Cardiac muscle cell (in vitro differentiated cells and primary cell): ENCODE measurements at regions not wholly inside any gene's neighbourhood (a gene's known extent, or its start where the extent isn't known, plus 50 kb on each side); places are given as distances from the start of the nearest gene placed in this dataset.

Experiments used
- DNase-seq, 2 donors: peaks; one replicate each; pipeline versions ENCODE4 v3.0.0 to v3.0.0-alpha.2; 2010 to 2017; ENCODE audit warnings: low read depth in 1 of 2, low spot score in 1 of 2
- H3K27ac ChIP-seq: fragments of 200-600 bp; sonication (generic); 2 replicates; pipeline ENCODE4 v1.5.1; 2016
- H3K27me3 ChIP-seq: fragments of 200-600 bp; sonication (generic); 2 replicates; pipeline ENCODE4 v1.6.0; 2016; ENCODE audit warnings: control low read depth
- H3K36me3 ChIP-seq: fragments of 200-600 bp; sonication (generic); 2 replicates; pipeline ENCODE4 v1.5.1; 2016; ENCODE audit warnings: control low read depth
- H3K4me1 ChIP-seq: fragments of 200-600 bp; sonication (generic); 2 replicates; pipeline ENCODE4 v1.8.1; 2017; ENCODE audit warnings: low read depth, mild to moderate bottlenecking, mixed run types
- H3K4me3 ChIP-seq: fragments of 200-600 bp; sonication (generic); 2 replicates; pipeline ENCODE4 v1.5.1; 2016; ENCODE audit warnings: mild to moderate bottlenecking
- H3K9me3 ChIP-seq: fragments of 200-600 bp; sonication (generic); 2 replicates; pipeline ENCODE4 v1.5.1; 2017; ENCODE audit warnings: low read depth, mild to moderate bottlenecking, control low read depth
- TF ChIP-seq, protein P1 (sequence below): IDR thresholded peaks from 2 replicates; pipeline ENCODE4 v1.5.1; 2012; ENCODE audit warnings: low read depth, mild to moderate bottlenecking, low read length

DNA sequence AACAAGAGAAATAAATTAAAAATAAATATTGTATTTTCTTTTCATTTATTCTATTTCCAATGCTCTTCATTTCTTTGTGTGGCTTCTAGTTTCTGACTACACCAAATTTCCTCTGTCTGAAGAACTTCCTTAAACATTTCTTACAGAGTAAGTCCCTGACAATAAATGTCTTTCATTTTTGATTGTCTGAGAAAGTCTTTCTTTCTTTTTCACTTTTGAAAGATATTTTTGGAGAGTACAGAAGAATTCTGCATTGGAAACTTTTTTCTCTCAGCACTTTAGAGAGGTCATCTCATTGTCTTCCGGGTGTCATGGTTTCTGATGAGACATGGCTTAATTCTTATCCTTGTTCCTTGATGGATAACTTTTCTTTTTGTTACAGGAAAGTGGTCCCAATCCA lies 119.6 kb downstream of the MOBP start:
- H3K36me3 ChIP-seq = no peaks in the 10 kb centered on the region
- TF ChIP-seq, protein P1, sequence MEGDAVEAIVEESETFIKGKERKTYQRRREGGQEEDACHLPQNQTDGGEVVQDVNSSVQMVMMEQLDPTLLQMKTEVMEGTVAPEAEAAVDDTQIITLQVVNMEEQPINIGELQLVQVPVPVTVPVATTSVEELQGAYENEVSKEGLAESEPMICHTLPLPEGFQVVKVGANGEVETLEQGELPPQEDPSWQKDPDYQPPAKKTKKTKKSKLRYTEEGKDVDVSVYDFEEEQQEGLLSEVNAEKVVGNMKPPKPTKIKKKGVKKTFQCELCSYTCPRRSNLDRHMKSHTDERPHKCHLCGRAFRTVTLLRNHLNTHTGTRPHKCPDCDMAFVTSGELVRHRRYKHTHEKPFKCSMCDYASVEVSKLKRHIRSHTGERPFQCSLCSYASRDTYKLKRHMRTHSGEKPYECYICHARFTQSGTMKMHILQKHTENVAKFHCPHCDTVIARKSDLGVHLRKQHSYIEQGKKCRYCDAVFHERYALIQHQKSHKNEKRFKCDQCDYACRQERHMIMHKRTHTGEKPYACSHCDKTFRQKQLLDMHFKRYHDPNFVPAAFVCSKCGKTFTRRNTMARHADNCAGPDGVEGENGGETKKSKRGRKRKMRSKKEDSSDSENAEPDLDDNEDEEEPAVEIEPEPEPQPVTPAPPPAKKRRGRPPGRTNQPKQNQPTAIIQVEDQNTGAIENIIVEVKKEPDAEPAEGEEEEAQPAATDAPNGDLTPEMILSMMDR = no peak
- H3K27ac ChIP-seq = no peak overlapping the region
- no peak for DNase-seq
- H3K9me3 ChIP-seq = no peaks in the 10 kb centered on the region
- H3K4me1 ChIP-seq = no peaks in the 10 kb centered on the region
- H3K4me3 ChIP-seq = no peak overlapping the region
- no peaks in the 10 kb centered on the region for H3K27me3 ChIP-seq

DNA sequence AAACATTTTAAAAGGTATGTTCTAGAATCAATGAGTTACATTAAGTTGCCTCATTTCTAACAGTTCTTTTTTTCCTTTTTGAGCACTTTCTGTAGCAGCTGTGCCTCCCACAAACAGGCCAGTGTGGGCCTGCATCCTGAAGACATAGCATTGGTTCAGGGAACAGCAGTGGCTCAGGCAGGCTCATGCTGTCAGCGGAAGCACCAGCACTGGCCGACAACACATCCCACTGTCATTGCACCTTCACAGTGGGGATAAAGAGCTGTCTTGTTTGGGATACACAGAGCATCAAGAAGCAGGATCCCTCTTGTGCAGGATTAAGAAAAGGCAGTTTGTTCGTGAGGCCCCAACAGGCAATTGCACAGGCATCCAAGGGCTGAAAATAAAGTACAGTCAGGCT lies 123.3 kb downstream of the MOBP start:
- no peaks in the 10 kb centered on the region for H3K4me1 ChIP-seq
- H3K27ac ChIP-seq = no peak overlapping the region
- no peaks in the 10 kb centered on the region for H3K27me3 ChIP-seq
- no peaks in the 10 kb centered on the region for H3K9me3 ChIP-seq
- no peak for DNase-seq
- TF ChIP-seq, protein P1 = no peak
- no peaks in the 10 kb centered on the region for H3K36me3 ChIP-seq
- H3K4me3 ChIP-seq = no peak overlapping the region

DNA sequence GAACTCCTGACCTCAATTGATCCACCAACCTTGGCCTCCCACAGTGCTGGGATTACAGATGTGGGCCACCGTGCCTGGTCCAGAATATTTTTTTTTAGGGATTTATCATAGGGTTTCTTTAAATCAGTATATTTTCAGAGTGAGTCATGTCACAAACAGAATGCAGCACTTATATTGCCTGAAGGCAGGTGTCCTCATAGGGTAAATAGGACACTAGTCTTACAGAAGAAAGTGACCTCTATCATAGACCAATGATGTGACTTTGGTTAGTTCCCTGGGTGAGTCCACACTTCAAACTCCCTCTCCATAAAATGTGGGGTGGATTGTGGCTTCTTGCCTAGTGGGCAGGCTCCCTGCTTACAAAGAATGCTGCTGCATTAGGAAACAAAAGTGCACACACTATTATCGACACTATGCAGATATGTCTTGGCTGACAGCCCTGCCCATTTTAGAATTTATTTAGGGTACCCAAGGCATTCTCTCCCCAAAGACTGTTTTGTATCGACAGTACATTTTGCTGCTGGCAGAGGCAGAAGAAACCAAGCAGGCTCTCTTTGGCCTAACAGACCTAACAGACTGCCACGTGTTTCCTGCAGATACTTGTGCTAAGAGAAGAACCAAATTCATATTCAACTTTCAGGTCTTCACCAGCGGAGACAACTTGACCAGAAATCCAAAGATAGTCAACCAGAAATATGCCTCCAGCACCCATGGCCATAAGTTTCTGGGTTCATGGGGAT lies 125.0 kb downstream of the MOBP start:
- Histone ChIP-seq H3K36me3 (no peaks in the 10 kb centered on the region), H3K4me1 (no peaks in the 10 kb centered on the region), H3K4me3 (no peak overlapping the region), H3K27me3 (no peaks in the 10 kb centered on the region), H3K9me3 (no peaks in the 10 kb centered on the region), H3K27ac (no peak overlapping the region)
- TF ChIP-seq, protein P1 = no peak
- DNase-seq = no peak

DNA sequence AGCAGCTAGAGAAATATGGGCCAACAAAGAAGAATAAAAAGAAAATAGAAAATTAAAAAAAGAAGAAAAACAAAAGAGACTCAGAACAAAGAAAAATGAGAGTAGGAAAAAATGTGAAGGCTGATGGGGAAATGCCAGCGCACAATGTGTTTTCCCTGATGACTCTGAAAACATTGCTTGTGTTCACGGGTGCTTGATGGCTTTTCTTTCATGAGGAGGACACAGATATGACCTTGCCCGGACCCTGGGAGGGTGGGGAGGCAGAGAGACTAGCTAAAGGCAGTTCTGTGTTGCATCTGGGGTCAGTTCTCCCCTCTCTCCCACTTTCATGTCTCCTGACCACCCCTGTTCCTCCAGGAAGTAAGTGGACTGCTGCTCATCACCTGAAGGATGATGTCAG lies 125.9 kb downstream of the MOBP start:
- no peak for DNase-seq
- Histone ChIP-seq H3K9me3 (no peaks in the 10 kb centered on the region), H3K27me3 (no peaks in the 10 kb centered on the region), H3K27ac (no peak overlapping the region), H3K4me3 (no peak overlapping the region), H3K36me3 (no peaks in the 10 kb centered on the region), H3K4me1 (no peaks in the 10 kb centered on the region)
- TF ChIP-seq, protein P1 = no peak

DNA sequence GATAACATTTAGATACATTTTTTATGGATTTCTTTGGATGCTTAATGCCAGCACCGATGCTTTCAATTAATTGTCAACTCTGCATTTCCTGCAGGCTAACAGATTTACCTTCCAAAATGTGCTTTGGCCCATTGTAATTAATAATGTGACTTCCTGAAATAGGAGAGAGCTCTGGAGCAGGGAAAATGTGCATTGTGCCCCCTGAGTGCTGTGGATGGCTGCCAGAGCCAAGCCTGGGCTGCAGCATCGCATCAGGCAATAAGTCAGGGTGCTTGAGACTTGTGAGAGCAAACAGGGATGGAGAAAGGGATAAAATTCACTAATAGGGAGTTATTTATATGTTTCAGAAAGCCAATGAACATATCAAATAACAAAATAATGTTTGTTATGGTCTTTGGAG lies 133.8 kb downstream of the MOBP start:
- Histone ChIP-seq H3K4me3 (no peak overlapping the region), H3K4me1 (no peaks in the 10 kb centered on the region), H3K9me3 (no peaks in the 10 kb centered on the region), H3K36me3 (no peaks in the 10 kb centered on the region), H3K27ac (no peak overlapping the region), H3K27me3 (no peaks in the 10 kb centered on the region)
- DNase-seq = no peak
- TF ChIP-seq, protein P1 = no peak

DNA sequence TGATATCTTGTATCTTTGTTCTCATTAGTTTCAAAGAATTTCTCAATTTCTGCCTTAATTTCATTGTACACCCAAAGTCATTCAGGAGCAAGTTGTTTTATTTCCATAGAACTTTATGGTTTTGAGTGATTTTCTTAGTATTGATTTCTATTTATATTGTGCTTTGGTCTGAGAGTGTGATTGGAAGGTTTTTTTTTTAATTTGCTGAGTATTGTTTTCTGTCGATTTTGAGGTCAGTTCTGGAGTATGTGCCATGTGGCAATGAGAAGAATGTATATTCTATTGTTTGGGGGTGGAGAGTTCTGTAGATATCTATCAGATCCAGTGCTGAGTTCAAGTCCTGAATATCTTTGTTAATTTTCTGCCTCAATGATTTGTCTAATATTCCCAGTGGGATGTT lies 138.4 kb downstream of the MOBP start:
- Histone ChIP-seq H3K4me1 (no peaks in the 10 kb centered on the region), H3K27me3 (no peaks in the 10 kb centered on the region), H3K9me3 (no peaks in the 10 kb centered on the region), H3K36me3 (no peaks in the 10 kb centered on the region), H3K4me3 (no peak overlapping the region), H3K27ac (no peak overlapping the region)
- no peak for DNase-seq
- TF ChIP-seq, protein P1 = no peak
